ENCODE measurements at regions not wholly inside any gene's neighbourhood (a gene's known extent, or its start where the extent isn't known, plus 50 kb on each side); places are given as distances from the start of the nearest gene placed in this dataset.

- TF ChIP-seq ARNT (IDR thresholded peaks at IDR 0.05), result no peak
- TF ChIP-seq SP1 (IDR thresholded peaks at IDR 0.05), result no peak
- TF ChIP-seq FOXA1 (IDR thresholded peaks at IDR 0.05), result no peak
- no peak for TF ChIP-seq ELF4 (IDR thresholded peaks at IDR 0.05)
- TF ChIP-seq FOXK2 (IDR thresholded peaks at IDR 0.05), result no peak
- TF ChIP-seq NFRKB (IDR thresholded peaks at IDR 0.05), result no peak
- TF ChIP-seq ZNF384 (IDR thresholded peaks at IDR 0.05), result no peak
- TF ChIP-seq BHLHE40 (IDR thresholded peaks at IDR 0.05; ENCODE audit: borderline replicate concordance), result no peak
- no peak for TF ChIP-seq HDGF (IDR thresholded peaks at IDR 0.05; ENCODE audit: borderline replicate concordance)
These were observed 72.8 kb upstream of the TAF1B start for GRCh38 chr2:9770308-9771100.

Measured in HEK293T (cell line).